ENCODE measurements at regions not wholly inside any gene's neighbourhood (a gene's known extent, or its start where the extent isn't known, plus 50 kb on each side); places are given as distances from the start of the nearest gene placed in this dataset.
A peak's percentile ranks its signal among the peaks of the same experiment; 100 is the strongest.

GRCh38 chrX:78886550-78886949 is 58.6 kb upstream of the P2RY10 start:
- no peak overlapping the region for H2AFZ ChIP-seq (ENCODE audit: low read length)
- no peak for DNase-seq (ENCODE audit: low read depth in 1 of 2, low spot score in 2 of 2)

More at GRCh38 chrX:78886550-78886949, 58.6 kb upstream of the P2RY10 start:
- Histone ChIP-seq H3K4ac (replicated peaks; ENCODE audit: insufficient read length, low read depth, low read length) (no peak overlapping the region), H4K91ac (replicated peaks; ENCODE audit: insufficient read length, low read length) (no peak overlapping the region), H3K79me1 (ENCODE audit: low read depth, low read length) (no peaks in the 10 kb centered on the region), H3K27ac (ENCODE audit: low read depth, low read length) (no peak overlapping the region), H2BK15ac (ENCODE audit: low read length) (no peak overlapping the region), H3K56ac (replicated peaks; ENCODE audit: insufficient read length, low read depth, low read length) (no peak overlapping the region), H4K8ac (ENCODE audit: extremely low read depth, insufficient read depth, low read length) (no peak overlapping the region), H3K79me2 (ENCODE audit: control insufficient read depth in 1 of 2, insufficient read depth in 2 of 2, low read length in 2 of 2) (no peaks in the 10 kb centered on the region), H3K9me3 (ENCODE audit: insufficient read depth in 2 of 2, low read depth in 1 of 2, low read length in 1 of 2) (no peaks in the 10 kb centered on the region), H3K36me3 (ENCODE audit: control insufficient read depth in 2 of 4, insufficient read depth in 4 of 4, low read length in 3 of 4) (no peaks in the 10 kb centered on the region), H3K23ac (ENCODE audit: insufficient read length) (no peak overlapping the region), H3K23me2 (ENCODE audit: low read depth, low read length) (no peaks in the 10 kb centered on the region), H3K18ac (ENCODE audit: extremely low read depth, low read length) (no peak overlapping the region), H4K5ac (ENCODE audit: insufficient read length, low read depth, low read length) (no peak overlapping the region), H3K4me1 (replicated peaks in 1 of 4; ENCODE audit: control insufficient read depth in 3 of 4, insufficient read depth in 4 of 4, low read length in 3 of 4) (no peaks in the 10 kb centered on the region), H3K27me3 (replicated peaks in 1 of 4; ENCODE audit: control insufficient read depth in 3 of 4, extremely low read depth in 1 of 4, insufficient read depth in 3 of 4, low read length in 3 of 4) (no peaks in the 10 kb centered on the region), H3K4me3 (ENCODE audit: extremely low read depth in 1 of 4, insufficient read depth in 2 of 4, low read depth in 3 of 4, low read length in 4 of 4) (no peak overlapping the region), H4K20me1 (replicated peaks in 1 of 2; ENCODE audit: control insufficient read depth in 1 of 2, insufficient read depth in 2 of 2, low read length in 2 of 2) (no peaks in the 10 kb centered on the region), H2BK5ac (ENCODE audit: low read depth, low read length) (no peak overlapping the region), H2AK5ac (ENCODE audit: low read depth, low read length) (no peak overlapping the region), H2BK20ac (ENCODE audit: low read length) (no peak overlapping the region), H2BK12ac (ENCODE audit: low read depth, low read length) (no peak overlapping the region), H3K14ac (ENCODE audit: insufficient read length) (no peak overlapping the region), H3K4me2 (ENCODE audit: insufficient read depth in 1 of 2, low read depth in 2 of 2, low read length in 2 of 2) (no peak overlapping the region), H3K9ac (replicated peaks in 1 of 4; ENCODE audit: extremely low read depth in 1 of 4, low read depth in 3 of 4, low read length in 3 of 4) (no peak overlapping the region), H2BK120ac (replicated peaks; ENCODE audit: low read depth, low read length) (no peak overlapping the region)
- 84% methylated on average over 5 of the region's 5 CpGs; no CpG with 5 or more reads in 1 of the 2 experiments for WGBS, 2 experiments (ENCODE audit: extremely low coverage in 1 of 2, insufficient coverage in 1 of 2, insufficient read length in 1 of 2, insufficient replicate concordance in 2 of 2, low coverage in 1 of 2, low lambda C conversion rate in 2 of 2, missing lambda C conversion rate in 1 of 2)
- ChIA-PET POLR2A (ENCODE audit: partially characterized antibody) (no interaction called here), CTCF (ENCODE audit: partially characterized antibody) (interaction anchor here (0.6 to 1.3 kb wide), 6 partner anchors 10 to 1110 kb away, joined by 3 to 7 read pairs (median 4); no protein-coding TSS in a partner anchor)
- FAIRE-seq = no peak
- peak; percentile 26 to 28 for TF ChIP-seq RAD21 (IDR thresholded peaks at IDR 0.05 in 1 of 2, conservative IDR thresholded peaks at IDR 0.05 in 1 of 2; ENCODE audit: low read depth in 2 of 2, low read length in 2 of 2)
- TF ChIP-seq TAF7 (optimal IDR thresholded peaks at IDR 0.05; ENCODE audit: borderline replicate concordance, low read depth, low read length) = no peak

Measured in H1 (cell line).